GM12878 (cell line): ENCODE measurements at regions not wholly inside any gene's neighbourhood (a gene's known extent, or its start where the extent isn't known, plus 50 kb on each side); places are given as distances from the start of the nearest gene placed in this dataset.

ENCODE experiments used
- ATAC-seq: fragments of 200-7000 bp; cut with Tn5 transposase; 3 replicates; pipeline ENCODE4 v1.9.1; 2020; ENCODE audit warnings: mild to moderate bottlenecking, moderate library complexity
- BruUV-seq: library from RNA; stranded (reverse); fragments of 400-500 nt; replicated peaks from 2 replicates; lab custom pipeline; 2021; lab: Mats Ljungman, UMichigan
- CTCF ChIA-PET: fragments of 300-600 bp; sonication (Branson Sonifier 250); formaldehyde crosslinking; extraction: SDS; loops from one replicate; lab custom pipeline; 2021; ENCODE audit warnings: inconsistent platforms; lab: Yijun Ruan, JAX
- POLR2A ChIA-PET: fragments of 350-600 bp; formaldehyde crosslinking; extraction: SDS; loops from one replicate; lab custom pipeline; 2021; ENCODE audit warnings: inconsistent platforms; lab: Charles Lee
- RAD21 ChIA-PET: fragments of 300-600 bp; sonication (Branson Sonifier 250); formaldehyde crosslinking; loops from one replicate; lab custom pipeline; 2023; ENCODE audit warnings: antibody characterized with exemption; ENCODE audit not compliant: unreplicated experiment; lab: Charles Lee
- SMC1A ChIA-PET: fragments of 300-600 bp; sonication (Branson Sonifier 250); formaldehyde crosslinking; loops from one replicate; lab custom pipeline; 2023; ENCODE audit not compliant: unreplicated experiment, uncharacterized antibody; lab: Charles Lee
- DNase-seq: peaks from one replicate; pipeline ENCODE4 v3.0.0-alpha.2; 2011; ENCODE audit warnings: low read depth, low spot score
- FAIRE-seq: peaks from 3 replicates; lab custom pipeline; 2011; peaks lifted over from hg19 to GRCh38; lab: Jason Lieb, UNC
- H2AFZ ChIP-seq: 2 replicates; pipeline ENCODE4 v1.6.0; 2011; ENCODE audit warnings: low read depth, low read length, control low read depth; ENCODE audit not compliant: control insufficient read depth
- H3K27ac ChIP-seq: 2 replicates; pipeline ENCODE4 v1.5.1; 2011; ENCODE audit warnings: control low read depth; ENCODE audit not compliant: control insufficient read depth, insufficient read depth
- H3K27me3 ChIP-seq, 2 experiments: replicated peaks in 1 of 2; 2 replicates each; pipeline versions ENCODE4 v1.6.0 to v1.6.1; 2011; ENCODE audit warnings: low read length in 1 of 2; ENCODE audit not compliant: control insufficient read depth in 2 of 2, insufficient read depth in 2 of 2
- H3K36me3 ChIP-seq, 2 experiments: 2 replicates each; pipeline ENCODE4 v1.5.1; 2011; ENCODE audit warnings: low read length in 1 of 2; ENCODE audit not compliant: control insufficient read depth in 2 of 2, insufficient read depth in 2 of 2
- H3K4me1 ChIP-seq: 2 replicates; pipeline ENCODE4 v1.6.1; 2011; ENCODE audit warnings: mild to moderate bottlenecking, low read length, moderate library complexity, mixed read lengths; ENCODE audit not compliant: control insufficient read depth, insufficient read depth
- H3K4me2 ChIP-seq: 2 replicates; pipeline ENCODE4 v1.6.0; 2011; ENCODE audit warnings: control low read depth; ENCODE audit not compliant: control insufficient read depth, insufficient read depth
- H3K4me3 ChIP-seq: fragments of 200-600 bp; sonication (generic); 2 replicates; pipeline ENCODE4 v1.5.1; 2016
- H3K79me2 ChIP-seq: 2 replicates; pipeline ENCODE4 v1.6.0; 2011; ENCODE audit warnings: low read length; ENCODE audit not compliant: control insufficient read depth, insufficient read depth
- H3K9ac ChIP-seq: 2 replicates; pipeline ENCODE4 v1.8.0; 2011; ENCODE audit warnings: low read length, control low read depth, mixed read lengths; ENCODE audit not compliant: control insufficient read depth, insufficient read depth
- H3K9me3 ChIP-seq: replicated peaks from 3 replicates; pipeline ENCODE4 v1.5.1; 2011; ENCODE audit warnings: mild to moderate bottlenecking, low read length; ENCODE audit not compliant: control insufficient read depth, insufficient read depth
- H4K20me1 ChIP-seq: 2 replicates; pipeline ENCODE4 v1.6.0; 2011; ENCODE audit not compliant: control insufficient read depth, insufficient read depth
- ASH2L ChIP-seq: fragments of 300-600, 200-600 bp; sonication (generic); IDR thresholded peaks from 2 replicates; pipeline ENCODE4 v1.6.1; 2017; ENCODE audit warnings: low read depth, mild to moderate bottlenecking, borderline replicate concordance
- BRCA1 ChIP-seq: IDR thresholded peaks from 2 replicates; pipeline ENCODE4 v1.6.1; 2011; ENCODE audit warnings: low read depth, low read length, improper control_type of control experiment
- CEBPB ChIP-seq, 2 experiments: fragments of 150-350 bp in 1 of 2; IDR thresholded peaks; 2 replicates each; pipeline ENCODE4 v1.6.1; 2012 to 2014; ENCODE audit warnings: low read depth in 2 of 2, low read length in 2 of 2, borderline replicate concordance in 1 of 2, inconsistent platforms in 1 of 2
- ETV6 ChIP-seq, 2 experiments: fragments of 450-650 bp in 1 of 2; IDR thresholded peaks in 1 of 2; conservative IDR thresholded peaks in 1 of 2; 2 replicates each; pipeline ENCODE4 v1.6.1; 2014; ENCODE audit warnings: antibody characterized with exemption in 1 of 2, borderline replicate concordance in 1 of 2, low read depth in 1 of 2, mild to moderate bottlenecking in 1 of 2, moderate library complexity in 1 of 2
- NR2F1 ChIP-seq: fragments of 450-650 bp; conservative IDR thresholded peaks from 2 replicates; pipeline ENCODE4 v1.6.1; 2017; ENCODE audit warnings: mild to moderate bottlenecking
- RFX5 ChIP-seq: IDR thresholded peaks from 2 replicates; pipeline ENCODE4 v1.6.1; 2011; ENCODE audit warnings: low read depth, low read length, improper control_type of control experiment
- STAT1 ChIP-seq: fragments of 450-650 bp; conservative IDR thresholded peaks from 2 replicates; pipeline ENCODE4 v1.6.1; 2014; ENCODE audit warnings: antibody characterized with exemption, mild to moderate bottlenecking
- SUPT20H ChIP-seq: IDR thresholded peaks from 2 replicates; pipeline ENCODE4 v1.6.1; 2011; ENCODE audit warnings: low read depth, mild to moderate bottlenecking, low read length, moderate library complexity, borderline replicate concordance; ENCODE audit not compliant: control insufficient read depth
- WGBS: methylation state at CpG from one replicate; pipeline ENCODE4 v1.1.6; 2016; ENCODE audit warnings: low lambda C conversion rate; ENCODE audit not compliant: insufficient replicate concordance, insufficient coverage; ENCODE audit errors: missing lambda C conversion rate; 5-methylcytosine and 5-hydroxymethylcytosine counted together
- in situ Hi-C: fragments of 300-500 bp; cut with MboI; formaldehyde crosslinking; loops from 9 replicates; pipeline ENCODE4 v1.14.3; 2018; ENCODE audit warnings: mixed read lengths
- intact Hi-C: fragments of 100-400 bp; cut with micrococcal nuclease; formaldehyde crosslinking; loops from one replicate; pipeline ENCODE4 v1.14.2; 2022; ENCODE audit not compliant: unreplicated experiment
- TF ChIP-seq, protein P1 (sequence below): IDR thresholded peaks from 2 replicates; pipeline ENCODE4 v1.6.1; 2012; ENCODE audit warnings: low read depth, low read length, improper control_type of control experiment
- TF ChIP-seq, protein P2 (sequence below): fragments of 450-650 bp; conservative IDR thresholded peaks from 2 replicates; pipeline ENCODE4 v1.6.1; 2017; ENCODE audit warnings: mild to moderate bottlenecking, moderate library complexity
- TF ChIP-seq, protein P3 (sequence below): fragments of 450-650 bp; formaldehyde crosslinking; IDR thresholded peaks from 2 replicates; pipeline ENCODE4 v1.5.0; 2022; ENCODE audit warnings: mild to moderate bottlenecking, missing genetic modification characterization
- TF ChIP-seq, protein P4 (sequence below): fragments of 150-350 bp; IDR thresholded peaks from 2 replicates; pipeline ENCODE4 v1.6.1; 2016; ENCODE audit warnings: low read depth, low read length

DNA sequence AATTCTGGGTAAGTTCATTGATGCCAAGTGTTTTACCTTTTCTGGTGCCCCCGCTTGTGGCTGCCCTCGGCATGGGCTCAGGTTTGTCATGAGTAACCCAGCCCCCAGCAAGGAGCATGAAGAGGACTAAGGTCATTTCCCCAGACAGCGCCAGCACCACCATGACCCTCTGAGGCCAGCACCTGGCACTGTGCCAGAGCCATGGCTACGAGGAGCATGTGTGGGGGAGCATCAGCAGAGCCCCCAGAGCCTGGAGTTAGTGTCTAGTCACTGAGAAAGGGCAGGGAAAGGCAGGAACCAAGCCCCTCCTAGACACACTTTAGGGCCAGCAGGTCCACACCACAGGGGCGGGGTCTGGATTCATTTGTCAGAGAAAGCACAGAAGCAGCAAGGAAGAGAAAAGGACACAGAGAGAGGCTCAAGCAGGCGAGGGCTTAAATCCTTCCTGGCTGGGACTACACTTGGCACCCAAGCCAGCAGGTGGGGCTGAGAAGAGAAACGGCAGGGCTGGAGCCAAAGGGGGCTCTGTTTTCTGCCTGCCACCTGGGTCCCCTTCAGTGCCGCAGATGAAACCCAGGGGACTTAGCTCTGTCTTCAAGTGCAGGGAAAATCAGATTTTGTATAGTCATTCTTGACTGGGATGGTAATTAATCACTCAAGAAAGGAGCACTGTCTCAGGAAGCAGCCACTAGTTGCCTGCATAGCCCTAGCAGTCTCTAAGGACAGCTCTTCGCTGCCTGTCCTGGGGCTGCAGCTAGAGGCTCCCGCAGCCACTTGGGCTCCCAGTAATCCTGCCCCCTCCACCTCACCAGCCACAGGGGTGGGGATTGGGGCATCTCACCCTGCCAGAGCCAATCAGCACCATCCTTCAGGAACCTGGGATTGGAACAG lies 79.6 kb upstream of the ZC3H12A start:
- ChIA-PET POLR2A (no interaction called here), RAD21 (interaction anchor here (1.2 kb wide), 1 partner anchor 37 kb away, joined by 3 read pairs; no protein-coding TSS in a partner anchor), CTCF (no interaction called here), SMC1A (no interaction called here)
- H3K4me3 ChIP-seq = no peak overlapping the region
- FAIRE-seq (no peak), DNase-seq (no peak), ATAC-seq (no peak)
- intact Hi-C loops = no loop called here
- no peak overlapping the region for H3K4me2 ChIP-seq
- H2AFZ ChIP-seq = no peak overlapping the region
- BruUV-seq = no TSS peak
- no peaks in the 10 kb centered on the region for H3K79me2 ChIP-seq
- H3K27ac ChIP-seq = no peak overlapping the region
- no peaks in the 10 kb centered on the region for H4K20me1 ChIP-seq
- no peaks in the 10 kb centered on the region for H3K36me3 ChIP-seq
- in situ Hi-C loops = no loop called here
- peaks cover 1 to 3% of the 10 kb centered on the region in 2 experiments; a peak in 3 of 4 replicates for H3K27me3 ChIP-seq
- 8% methylated on average over 10 of the region's 10 CpGs for WGBS
- no peaks in the 10 kb centered on the region for H3K9me3 ChIP-seq
- H3K4me1 ChIP-seq = no peaks in the 10 kb centered on the region
- H3K9ac ChIP-seq = no peak overlapping the region
- TF ChIP-seq, protein P1, sequence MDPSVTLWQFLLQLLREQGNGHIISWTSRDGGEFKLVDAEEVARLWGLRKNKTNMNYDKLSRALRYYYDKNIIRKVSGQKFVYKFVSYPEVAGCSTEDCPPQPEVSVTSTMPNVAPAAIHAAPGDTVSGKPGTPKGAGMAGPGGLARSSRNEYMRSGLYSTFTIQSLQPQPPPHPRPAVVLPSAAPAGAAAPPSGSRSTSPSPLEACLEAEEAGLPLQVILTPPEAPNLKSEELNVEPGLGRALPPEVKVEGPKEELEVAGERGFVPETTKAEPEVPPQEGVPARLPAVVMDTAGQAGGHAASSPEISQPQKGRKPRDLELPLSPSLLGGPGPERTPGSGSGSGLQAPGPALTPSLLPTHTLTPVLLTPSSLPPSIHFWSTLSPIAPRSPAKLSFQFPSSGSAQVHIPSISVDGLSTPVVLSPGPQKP = no peak
- TF ChIP-seq NR2F1 (no peak), SUPT20H (no peak), BRCA1 (no peak), RFX5 (no peak), ASH2L (no peak), STAT1 (no peak), CEBPB (IDR thresholded peaks at IDR 0.05; ENCODE audit: borderline replicate concordance in 1 of 2, low read depth in 2 of 2, low read length in 2 of 2) (no peak), ETV6 (conservative IDR thresholded peaks at IDR 0.05 in 1 of 2, IDR thresholded peaks at IDR 0.05 in 1 of 2; ENCODE audit: borderline replicate concordance in 1 of 2, low read depth in 1 of 2) (no peak)
- TF ChIP-seq, protein P2, sequence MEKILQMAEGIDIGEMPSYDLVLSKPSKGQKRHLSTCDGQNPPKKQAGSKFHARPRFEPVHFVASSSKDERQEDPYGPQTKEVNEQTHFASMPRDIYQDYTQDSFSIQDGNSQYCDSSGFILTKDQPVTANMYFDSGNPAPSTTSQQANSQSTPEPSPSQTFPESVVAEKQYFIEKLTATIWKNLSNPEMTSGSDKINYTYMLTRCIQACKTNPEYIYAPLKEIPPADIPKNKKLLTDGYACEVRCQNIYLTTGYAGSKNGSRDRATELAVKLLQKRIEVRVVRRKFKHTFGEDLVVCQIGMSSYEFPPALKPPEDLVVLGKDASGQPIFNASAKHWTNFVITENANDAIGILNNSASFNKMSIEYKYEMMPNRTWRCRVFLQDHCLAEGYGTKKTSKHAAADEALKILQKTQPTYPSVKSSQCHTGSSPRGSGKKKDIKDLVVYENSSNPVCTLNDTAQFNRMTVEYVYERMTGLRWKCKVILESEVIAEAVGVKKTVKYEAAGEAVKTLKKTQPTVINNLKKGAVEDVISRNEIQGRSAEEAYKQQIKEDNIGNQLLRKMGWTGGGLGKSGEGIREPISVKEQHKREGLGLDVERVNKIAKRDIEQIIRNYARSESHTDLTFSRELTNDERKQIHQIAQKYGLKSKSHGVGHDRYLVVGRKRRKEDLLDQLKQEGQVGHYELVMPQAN = no peak
- TF ChIP-seq, protein P3, sequence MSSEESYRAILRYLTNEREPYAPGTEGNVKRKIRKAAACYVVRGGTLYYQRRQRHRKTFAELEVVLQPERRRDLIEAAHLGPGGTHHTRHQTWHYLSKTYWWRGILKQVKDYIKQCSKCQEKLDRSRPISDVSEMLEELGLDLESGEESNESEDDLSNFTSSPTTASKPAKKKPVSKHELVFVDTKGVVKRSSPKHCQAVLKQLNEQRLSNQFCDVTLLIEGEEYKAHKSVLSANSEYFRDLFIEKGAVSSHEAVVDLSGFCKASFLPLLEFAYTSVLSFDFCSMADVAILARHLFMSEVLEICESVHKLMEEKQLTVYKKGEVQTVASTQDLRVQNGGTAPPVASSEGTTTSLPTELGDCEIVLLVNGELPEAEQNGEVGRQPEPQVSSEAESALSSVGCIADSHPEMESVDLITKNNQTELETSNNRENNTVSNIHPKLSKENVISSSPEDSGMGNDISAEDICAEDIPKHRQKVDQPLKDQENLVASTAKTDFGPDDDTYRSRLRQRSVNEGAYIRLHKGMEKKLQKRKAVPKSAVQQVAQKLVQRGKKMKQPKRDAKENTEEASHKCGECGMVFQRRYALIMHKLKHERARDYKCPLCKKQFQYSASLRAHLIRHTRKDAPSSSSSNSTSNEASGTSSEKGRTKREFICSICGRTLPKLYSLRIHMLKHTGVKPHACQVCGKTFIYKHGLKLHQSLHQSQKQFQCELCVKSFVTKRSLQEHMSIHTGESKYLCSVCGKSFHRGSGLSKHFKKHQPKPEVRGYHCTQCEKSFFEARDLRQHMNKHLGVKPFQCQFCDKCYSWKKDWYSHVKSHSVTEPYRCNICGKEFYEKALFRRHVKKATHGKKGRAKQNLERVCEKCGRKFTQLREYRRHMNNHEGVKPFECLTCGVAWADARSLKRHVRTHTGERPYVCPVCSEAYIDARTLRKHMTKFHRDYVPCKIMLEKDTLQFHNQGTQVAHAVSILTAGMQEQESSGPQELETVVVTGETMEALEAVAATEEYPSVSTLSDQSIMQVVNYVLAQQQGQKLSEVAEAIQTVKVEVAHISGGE = no peak
- TF ChIP-seq, protein P4, sequence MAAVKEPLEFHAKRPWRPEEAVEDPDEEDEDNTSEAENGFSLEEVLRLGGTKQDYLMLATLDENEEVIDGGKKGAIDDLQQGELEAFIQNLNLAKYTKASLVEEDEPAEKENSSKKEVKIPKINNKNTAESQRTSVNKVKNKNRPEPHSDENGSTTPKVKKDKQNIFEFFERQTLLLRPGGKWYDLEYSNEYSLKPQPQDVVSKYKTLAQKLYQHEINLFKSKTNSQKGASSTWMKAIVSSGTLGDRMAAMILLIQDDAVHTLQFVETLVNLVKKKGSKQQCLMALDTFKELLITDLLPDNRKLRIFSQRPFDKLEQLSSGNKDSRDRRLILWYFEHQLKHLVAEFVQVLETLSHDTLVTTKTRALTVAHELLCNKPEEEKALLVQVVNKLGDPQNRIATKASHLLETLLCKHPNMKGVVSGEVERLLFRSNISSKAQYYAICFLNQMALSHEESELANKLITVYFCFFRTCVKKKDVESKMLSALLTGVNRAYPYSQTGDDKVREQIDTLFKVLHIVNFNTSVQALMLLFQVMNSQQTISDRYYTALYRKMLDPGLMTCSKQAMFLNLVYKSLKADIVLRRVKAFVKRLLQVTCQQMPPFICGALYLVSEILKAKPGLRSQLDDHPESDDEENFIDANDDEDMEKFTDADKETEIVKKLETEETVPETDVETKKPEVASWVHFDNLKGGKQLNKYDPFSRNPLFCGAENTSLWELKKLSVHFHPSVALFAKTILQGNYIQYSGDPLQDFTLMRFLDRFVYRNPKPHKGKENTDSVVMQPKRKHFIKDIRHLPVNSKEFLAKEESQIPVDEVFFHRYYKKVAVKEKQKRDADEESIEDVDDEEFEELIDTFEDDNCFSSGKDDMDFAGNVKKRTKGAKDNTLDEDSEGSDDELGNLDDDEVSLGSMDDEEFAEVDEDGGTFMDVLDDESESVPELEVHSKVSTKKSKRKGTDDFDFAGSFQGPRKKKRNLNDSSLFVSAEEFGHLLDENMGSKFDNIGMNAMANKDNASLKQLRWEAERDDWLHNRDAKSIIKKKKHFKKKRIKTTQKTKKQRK = no peak
